DOHH2 (cell line): ENCODE measurements at regions not wholly inside any gene's neighbourhood (a gene's known extent, or its start where the extent isn't known, plus 50 kb on each side); places are given as distances from the start of the nearest gene placed in this dataset.

ENCODE experiments used
- H3F3A ChIP-seq: fragments of 200-600 bp; sonication (generic), shearing (Covaris generic); 2 replicates; pipeline ENCODE4 v1.6.0; 2016; ENCODE audit warnings: antibody characterized with exemption, mild to moderate bottlenecking; ENCODE audit not compliant: control insufficient read depth, insufficient read depth
- H3K27ac ChIP-seq: fragments of 200-600 bp; sonication (generic); 2 replicates; pipeline ENCODE4 v1.5.1; 2014; ENCODE audit warnings: low read depth, mild to moderate bottlenecking, low read length, moderate library complexity
- H3K27me3 ChIP-seq: fragments of 200-600 bp; sonication (generic); 2 replicates; pipeline ENCODE4 v1.6.1; 2014; ENCODE audit warnings: mild to moderate bottlenecking, low read length, mixed read lengths; ENCODE audit not compliant: control insufficient read depth
- H3K36me3 ChIP-seq: fragments of 200-600 bp; sonication (generic); 2 replicates; pipeline ENCODE4 v1.6.1; 2014; ENCODE audit warnings: mild to moderate bottlenecking, low read length, moderate library complexity, mixed read lengths; ENCODE audit not compliant: control insufficient read depth
- H3K4me1 ChIP-seq: fragments of 200-600 bp; sonication (generic); 2 replicates; pipeline ENCODE4 v1.6.1; 2014; ENCODE audit warnings: mild to moderate bottlenecking, low read length, mixed read lengths; ENCODE audit not compliant: control insufficient read depth
- H3K4me2 ChIP-seq: fragments of 200-600 bp; sonication (generic); 2 replicates; pipeline ENCODE4 v1.6.0; 2014; ENCODE audit warnings: mild to moderate bottlenecking, low read length, moderate library complexity
- H3K4me3 ChIP-seq: fragments of 200-600 bp; sonication (generic); 2 replicates; pipeline ENCODE4 v1.5.1; 2014; ENCODE audit warnings: mild to moderate bottlenecking, low read length, mixed read lengths
- H3K79me2 ChIP-seq: fragments of 200-600 bp; sonication (generic); 2 replicates; pipeline ENCODE4 v1.6.1; 2014; ENCODE audit warnings: mild to moderate bottlenecking, low read length, mixed read lengths; ENCODE audit not compliant: control insufficient read depth
- H3K9me2 ChIP-seq: fragments of 200-600 bp; sonication (generic); replicated peaks from 2 replicates; pipeline ENCODE4 v1.6.1; 2014; ENCODE audit warnings: mild to moderate bottlenecking, low read length, mixed read lengths; ENCODE audit not compliant: control insufficient read depth
- H3K9me3 ChIP-seq: fragments of 200-600 bp; sonication (generic); 2 replicates; pipeline ENCODE4 v1.6.1; 2014; ENCODE audit warnings: antibody characterized with exemption, low read length, mixed read lengths; ENCODE audit not compliant: control insufficient read depth, insufficient read depth
- H4K20me1 ChIP-seq: fragments of 200-600 bp; sonication (generic); 2 replicates; pipeline ENCODE4 v1.6.0; 2014; ENCODE audit warnings: low read depth, mild to moderate bottlenecking, antibody characterized with exemption, low read length, moderate library complexity; ENCODE audit not compliant: control insufficient read depth, insufficient read depth
- CTCF ChIP-seq: fragments of 200-600 bp; sonication (generic); IDR thresholded peaks from one replicate; pipeline ENCODE4 v1.5.1; 2014; ENCODE audit warnings: antibody characterized with exemption, mild to moderate bottlenecking, low read depth, low read length; ENCODE audit not compliant: poor library complexity, severe bottlenecking
- EZH2phosphoT487 ChIP-seq: fragments of 200-600 bp; sonication (generic); IDR thresholded peaks from 2 replicates; pipeline ENCODE4 v1.6.1; 2017; ENCODE audit warnings: borderline replicate concordance, mild to moderate bottlenecking, antibody characterized with exemption, low read length, moderate library complexity, mixed read lengths

- H3K27ac ChIP-seq, result no peak overlapping the region
- H3K4me1 ChIP-seq, result no peaks in the 10 kb centered on the region
- peaks cover 7% of the 10 kb centered on the region; the same call in 1 of the 2 replicates for H3K9me3 ChIP-seq
- H3K4me2 ChIP-seq, result no peak overlapping the region
- H3K36me3 ChIP-seq, result no peaks in the 10 kb centered on the region
- H3K27me3 ChIP-seq, result no peaks in the 10 kb centered on the region
- no peaks in the 10 kb centered on the region for H3K9me2 ChIP-seq
- no peaks in the 10 kb centered on the region for H3K79me2 ChIP-seq
- H4K20me1 ChIP-seq, result no peaks in the 10 kb centered on the region
- TF ChIP-seq EZH2phosphoT487 (no peak), CTCF (no peak)
- no peaks in the 10 kb centered on the region for H3F3A ChIP-seq
- H3K4me3 ChIP-seq, result no peak overlapping the region
These were observed 1478.0 kb downstream of the NCAM2 start for GRCh38 chr21:22476214-22476613.

GRCh38 chr21:22476726-22477646, 1478.8 kb downstream of the NCAM2 start:
- TF ChIP-seq CTCF (no peak), EZH2phosphoT487 (no peak)
- no peaks in the 10 kb centered on the region for H3K9me2 ChIP-seq
- H3K36me3 ChIP-seq, result no peaks in the 10 kb centered on the region
- H3K4me2 ChIP-seq, result no peak overlapping the region
- H3K27me3 ChIP-seq, result no peaks in the 10 kb centered on the region
- H3K4me3 ChIP-seq, result no peak overlapping the region
- no peak overlapping the region for H3K27ac ChIP-seq
- H3K9me3 ChIP-seq, result peaks cover 5% of the 10 kb centered on the region; the same call in 1 of the 2 replicates
- no peaks in the 10 kb centered on the region for H3F3A ChIP-seq
- H4K20me1 ChIP-seq, result no peaks in the 10 kb centered on the region
- no peaks in the 10 kb centered on the region for H3K79me2 ChIP-seq
- no peaks in the 10 kb centered on the region for H3K4me1 ChIP-seq

GRCh38 chr21:22490049-22490448, 1491.8 kb downstream of the NCAM2 start:
- TF ChIP-seq CTCF (no peak), EZH2phosphoT487 (no peak)
- H3K4me2 ChIP-seq, result no peak overlapping the region
- peaks cover 6% of the 10 kb centered on the region; the same call in 1 of the 2 replicates for H3K9me3 ChIP-seq
- H3K36me3 ChIP-seq, result no peaks in the 10 kb centered on the region
- no peaks in the 10 kb centered on the region for H3K27me3 ChIP-seq
- no peak overlapping the region for H3K4me3 ChIP-seq
- no peaks in the 10 kb centered on the region for H3K79me2 ChIP-seq
- H3K9me2 ChIP-seq, result no peaks in the 10 kb centered on the region
- H3K4me1 ChIP-seq, result no peaks in the 10 kb centered on the region
- H3F3A ChIP-seq, result no peaks in the 10 kb centered on the region
- H3K27ac ChIP-seq, result no peak overlapping the region
- H4K20me1 ChIP-seq, result no peaks in the 10 kb centered on the region
